ENCODE measurements at regions not wholly inside any gene's neighbourhood (a gene's known extent, or its start where the extent isn't known, plus 50 kb on each side); places are given as distances from the start of the nearest gene placed in this dataset.

- DNase-seq: no peak
Observed at GRCh38 chr2:40820319-40820718, 368.4 kb upstream of the SLC8A1 start.

GRCh38 chr2:40823478-40823877, 371.6 kb upstream of the SLC8A1 start:
- no peak for DNase-seq

- DNase-seq: no peak
Observed at GRCh38 chr2:40824278-40824677, 372.4 kb upstream of the SLC8A1 start.

- peak; percentile 44 for DNase-seq
Observed at GRCh38 chr2:40827392-40827791, 375.5 kb upstream of the SLC8A1 start.

GRCh38 chr2:40831321-40831873, 379.5 kb upstream of the SLC8A1 start:
- no peak for DNase-seq

GRCh38 chr2:40841856-40842255, 390.0 kb upstream of the SLC8A1 start:
- DNase-seq: no peak

- DNase-seq: no peak
Observed at GRCh38 chr2:40844353-40845277, 392.7 kb upstream of the SLC8A1 start.

GRCh38 chr2:40851661-40852060, 399.8 kb upstream of the SLC8A1 start:
- no peak for DNase-seq

- peak; percentile 53 for DNase-seq
Observed at GRCh38 chr2:40859617-40860016, 407.7 kb upstream of the SLC8A1 start.

GRCh38 chr2:40867829-40868228, 415.9 kb upstream of the SLC8A1 start:
- DNase-seq: no peak

- no peak for DNase-seq
Observed at GRCh38 chr2:40872580-40872979, 420.7 kb upstream of the SLC8A1 start.

GRCh38 chr2:40874380-40874779, 422.5 kb upstream of the SLC8A1 start:
- DNase-seq: no peak

GRCh38 chr2:40877734-40878288, 425.9 kb upstream of the SLC8A1 start:
- no peak for DNase-seq

GRCh38 chr2:40879305-40879704, 427.4 kb upstream of the SLC8A1 start:
- DNase-seq: no peak

- DNase-seq: no peak
Observed at GRCh38 chr2:40886100-40886499, 434.2 kb upstream of the SLC8A1 start.

- no peak for DNase-seq
Observed at GRCh38 chr2:40886655-40887054, 434.8 kb upstream of the SLC8A1 start.

- DNase-seq: no peak
Observed at GRCh38 chr2:40896358-40896757, 444.5 kb upstream of the SLC8A1 start.

GRCh38 chr2:40914666-40915065, 462.8 kb upstream of the SLC8A1 start:
- no peak for DNase-seq

- DNase-seq: no peak
Observed at GRCh38 chr2:40915651-40916050, 463.8 kb upstream of the SLC8A1 start.

- DNase-seq: no peak
Observed at GRCh38 chr2:40935349-40935748, 483.5 kb upstream of the SLC8A1 start.

- DNase-seq: no peak
Observed at GRCh38 chr2:40937284-40937683, 485.4 kb upstream of the SLC8A1 start.

GRCh38 chr2:40953341-40953740, 501.5 kb upstream of the SLC8A1 start:
- no peak for DNase-seq

GRCh38 chr2:40955042-40955441, 503.2 kb upstream of the SLC8A1 start:
- DNase-seq: no peak

GRCh38 chr2:40955635-40956034, 503.7 kb upstream of the SLC8A1 start:
- DNase-seq: peak; percentile 5
